Nephron (organoid): ENCODE measurements at regions not wholly inside any gene's neighbourhood (a gene's known extent, or its start where the extent isn't known, plus 50 kb on each side); places are given as distances from the start of the nearest gene placed in this dataset.

ENCODE experiments used
- H3K27ac Mint-ChIP-seq, 3 experiments: 2 replicates each; pipeline ENCODE4 v1.8.0; 2020; ENCODE audit warnings: mixed read lengths in 3 of 3, mild to moderate bottlenecking in 2 of 3, moderate library complexity in 1 of 3
- H3K27me3 Mint-ChIP-seq: 2 replicates; pipeline ENCODE4 v1.8.0; 2021; ENCODE audit warnings: low read depth, mild to moderate bottlenecking, moderate library complexity, mixed read lengths
- H3K36me3 Mint-ChIP-seq: 2 replicates; pipeline ENCODE4 v1.8.0; 2020; ENCODE audit warnings: low read depth, mixed read lengths
- H3K4me1 Mint-ChIP-seq: 2 replicates; pipeline ENCODE4 v1.8.0; 2020; ENCODE audit warnings: mixed read lengths
- H3K4me3 Mint-ChIP-seq, 3 experiments: 2 replicates each; pipeline ENCODE4 v1.8.0; 2020; ENCODE audit warnings: mild to moderate bottlenecking in 3 of 3, mixed read lengths in 3 of 3, moderate library complexity in 2 of 3
- H3K9me3 Mint-ChIP-seq: 2 replicates; pipeline ENCODE4 v1.8.0; 2020; ENCODE audit warnings: mixed read lengths
- CTCF ChIP-seq, 3 experiments: fragments of 200-600 bp; sonication (generic); IDR thresholded peaks; one replicate each; pipeline ENCODE4 v1.5.0; 2021; ENCODE audit warnings: antibody characterized with exemption in 3 of 3; ENCODE audit not compliant: unreplicated experiment in 3 of 3

- Mint-ChIP-seq H3K27me3 (no peaks in the 10 kb centered on the region), H3K36me3 (no peaks in the 10 kb centered on the region), H3K9me3 (peaks cover 4% of the 10 kb centered on the region), H3K4me3 (no peak overlapping the region), H3K4me1 (no peaks in the 10 kb centered on the region), H3K27ac (no peak overlapping the region)
- no peak for TF ChIP-seq CTCF (IDR thresholded peaks at IDR 0.05; ENCODE audit: unreplicated experiment in 3 of 3)
Measured at GRCh38 chr13:79231887-79232286, 174.2 kb downstream of the RBM26 start.

DNA sequence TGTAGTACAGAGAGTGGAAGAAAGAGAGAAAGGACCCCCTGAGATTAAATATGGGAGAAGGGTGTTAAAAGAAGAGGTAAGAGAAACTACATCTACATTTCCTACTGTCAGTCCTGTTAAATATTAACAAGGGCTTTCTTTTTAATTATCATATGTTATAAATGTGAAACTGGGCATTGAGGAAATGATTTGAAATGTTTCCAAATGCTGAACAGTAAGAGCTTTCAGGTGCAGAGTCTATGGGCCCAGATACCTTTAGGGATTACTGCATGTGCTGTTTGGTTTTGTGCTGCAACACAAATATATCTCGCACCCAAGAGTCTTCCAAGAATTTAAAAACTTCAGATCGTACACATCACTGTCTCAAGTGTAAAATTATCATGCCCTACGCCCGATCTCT is 176.3 kb downstream of the RBM26 start:
- H3K27me3 Mint-ChIP-seq: no peaks in the 10 kb centered on the region
- TF ChIP-seq CTCF (IDR thresholded peaks at IDR 0.05; ENCODE audit: unreplicated experiment in 3 of 3): no peak
- H3K4me1 Mint-ChIP-seq: no peaks in the 10 kb centered on the region
- no peak overlapping the region for H3K27ac Mint-ChIP-seq
- H3K9me3 Mint-ChIP-seq: no peaks in the 10 kb centered on the region
- no peaks in the 10 kb centered on the region for H3K36me3 Mint-ChIP-seq
- H3K4me3 Mint-ChIP-seq: no peak overlapping the region

GRCh38 chr13:79228972-79229371 is 177.1 kb downstream of the RBM26 start:
- Mint-ChIP-seq H3K36me3 (no peaks in the 10 kb centered on the region), H3K4me1 (no peaks in the 10 kb centered on the region), H3K9me3 (no peaks in the 10 kb centered on the region), H3K27ac (no peak overlapping the region), H3K27me3 (no peaks in the 10 kb centered on the region), H3K4me3 (no peak overlapping the region)
- no peak for TF ChIP-seq CTCF (IDR thresholded peaks at IDR 0.05; ENCODE audit: unreplicated experiment in 3 of 3)

DNA sequence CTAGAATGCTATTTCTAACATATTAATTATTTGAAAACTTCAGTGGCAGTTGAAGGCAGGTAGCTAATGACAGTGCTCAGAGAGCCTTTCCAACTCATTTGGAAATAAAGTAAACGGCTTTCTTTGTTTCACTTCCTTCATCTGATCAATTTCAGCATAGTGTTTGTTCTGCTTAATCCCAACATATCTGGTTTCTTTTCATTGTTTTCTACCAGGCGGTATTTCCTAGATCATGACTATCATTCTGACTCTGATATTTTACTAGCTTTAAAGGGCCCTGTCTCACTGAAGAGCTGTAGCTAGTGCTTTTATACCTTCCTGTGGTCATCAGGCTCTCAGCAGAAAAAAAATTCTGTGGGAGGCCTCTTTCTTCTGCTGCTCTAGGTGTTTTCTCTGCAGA is 178.6 kb downstream of the RBM26 start:
- Mint-ChIP-seq H3K27me3 (no peaks in the 10 kb centered on the region), H3K9me3 (no peaks in the 10 kb centered on the region), H3K27ac (no peak overlapping the region), H3K36me3 (no peaks in the 10 kb centered on the region), H3K4me3 (no peak overlapping the region), H3K4me1 (no peaks in the 10 kb centered on the region)
- no peak for TF ChIP-seq CTCF (IDR thresholded peaks at IDR 0.05; ENCODE audit: unreplicated experiment in 3 of 3)

- no peaks in the 10 kb centered on the region for H3K36me3 Mint-ChIP-seq
- no peak overlapping the region for H3K27ac Mint-ChIP-seq
- H3K27me3 Mint-ChIP-seq: no peaks in the 10 kb centered on the region
- no peaks in the 10 kb centered on the region for H3K4me1 Mint-ChIP-seq
- H3K9me3 Mint-ChIP-seq: peaks cover 2% of the 10 kb centered on the region
- no peak overlapping the region for H3K4me3 Mint-ChIP-seq
- no peak for TF ChIP-seq CTCF (IDR thresholded peaks at IDR 0.05; ENCODE audit: unreplicated experiment in 3 of 3)
Measured at GRCh38 chr13:79226938-79227337, 179.1 kb downstream of the RBM26 start.

GRCh38 chr13:79226250-79226649 is 179.8 kb downstream of the RBM26 start:
- Mint-ChIP-seq H3K27me3 (no peaks in the 10 kb centered on the region), H3K9me3 (peaks cover 2% of the 10 kb centered on the region), H3K4me3 (no peak overlapping the region), H3K27ac (no peak overlapping the region), H3K4me1 (no peaks in the 10 kb centered on the region), H3K36me3 (no peaks in the 10 kb centered on the region)
- TF ChIP-seq CTCF (IDR thresholded peaks at IDR 0.05; ENCODE audit: unreplicated experiment in 3 of 3): no peak
